ENCODE measurements at regions not wholly inside any gene's neighbourhood (a gene's known extent, or its start where the extent isn't known, plus 50 kb on each side); places are given as distances from the start of the nearest gene placed in this dataset.

GRCh38 chr2:118221536-118222272 is 133.4 kb downstream of the INSIG2 start:
- intact Hi-C loops (cut with micrococcal nuclease), result loop anchor here (1.0 to 2.0 kb wide), 2 partner anchors 634 to 643 kb away; no protein-coding TSS in a partner anchor
- Mint-ChIP-seq H3K36me3 (ENCODE audit: low read depth) (no peaks in the 10 kb centered on the region), H3K4me1 (ENCODE audit: low read depth) (peaks cover 15% of the 10 kb centered on the region), H3K4me3 (no peak overlapping the region), H3K9me3 (no peaks in the 10 kb centered on the region), H3K27me3 (peaks cover 71% of the 10 kb centered on the region), H3K27ac (no peak overlapping the region)

GRCh38 chr2:118219611-118220010 is 131.3 kb downstream of the INSIG2 start:
- Mint-ChIP-seq H3K9me3 (no peaks in the 10 kb centered on the region), H3K27ac (no peak overlapping the region), H3K27me3 (peaks cover 66% of the 10 kb centered on the region), H3K4me1 (ENCODE audit: low read depth) (peaks cover 11% of the 10 kb centered on the region), H3K4me3 (no peak overlapping the region), H3K36me3 (ENCODE audit: low read depth) (no peaks in the 10 kb centered on the region)
- intact Hi-C loops (cut with micrococcal nuclease), result no loop called here

GRCh38 chr2:118216224-118216623 is 128.0 kb downstream of the INSIG2 start:
- Mint-ChIP-seq H3K27me3 (peaks cover 57% of the 10 kb centered on the region), H3K4me1 (ENCODE audit: low read depth) (no peaks in the 10 kb centered on the region), H3K36me3 (ENCODE audit: low read depth) (no peaks in the 10 kb centered on the region), H3K27ac (no peak overlapping the region), H3K4me3 (no peak overlapping the region), H3K9me3 (no peaks in the 10 kb centered on the region)
- intact Hi-C loops (cut with micrococcal nuclease), result no loop called here

GRCh38 chr2:118209727-118210126 is 121.5 kb downstream of the INSIG2 start:
- no peak overlapping the region for H3K4me3 Mint-ChIP-seq
- H3K36me3 Mint-ChIP-seq (ENCODE audit: low read depth), result no peaks in the 10 kb centered on the region
- H3K27ac Mint-ChIP-seq, result no peak overlapping the region
- intact Hi-C loops (cut with micrococcal nuclease), result no loop called here
- peaks cover 41% of the 10 kb centered on the region for H3K27me3 Mint-ChIP-seq
- H3K4me1 Mint-ChIP-seq (ENCODE audit: low read depth), result no peaks in the 10 kb centered on the region
- no peaks in the 10 kb centered on the region for H3K9me3 Mint-ChIP-seq

- Mint-ChIP-seq H3K4me1 (ENCODE audit: low read depth) (no peaks in the 10 kb centered on the region), H3K4me3 (no peak overlapping the region), H3K36me3 (ENCODE audit: low read depth) (no peaks in the 10 kb centered on the region), H3K9me3 (no peaks in the 10 kb centered on the region), H3K27ac (no peak overlapping the region), H3K27me3 (peaks cover 46% of the 10 kb centered on the region)
- intact Hi-C loops (cut with micrococcal nuclease), result no loop called here
Measured at GRCh38 chr2:118207889-118208288, 119.6 kb downstream of the INSIG2 start.

GRCh38 chr2:118202707-118203303 is 114.5 kb downstream of the INSIG2 start:
- intact Hi-C loops (cut with micrococcal nuclease), result loop anchor here (1.0 kb wide), 1 partner anchor 662 kb away; no protein-coding TSS in a partner anchor
- H3K9me3 Mint-ChIP-seq, result no peaks in the 10 kb centered on the region
- H3K27me3 Mint-ChIP-seq, result peaks cover 39% of the 10 kb centered on the region
- no peaks in the 10 kb centered on the region for H3K4me1 Mint-ChIP-seq (ENCODE audit: low read depth)
- no peak overlapping the region for H3K4me3 Mint-ChIP-seq
- H3K27ac Mint-ChIP-seq, result no peak overlapping the region
- no peaks in the 10 kb centered on the region for H3K36me3 Mint-ChIP-seq (ENCODE audit: low read depth)

- peaks cover 22% of the 10 kb centered on the region for H3K27me3 Mint-ChIP-seq
- no peaks in the 10 kb centered on the region for H3K9me3 Mint-ChIP-seq
- H3K4me3 Mint-ChIP-seq, result no peak overlapping the region
- intact Hi-C loops (cut with micrococcal nuclease), result no loop called here
- H3K27ac Mint-ChIP-seq, result no peak overlapping the region
- no peaks in the 10 kb centered on the region for H3K36me3 Mint-ChIP-seq (ENCODE audit: low read depth)
- no peaks in the 10 kb centered on the region for H3K4me1 Mint-ChIP-seq (ENCODE audit: low read depth)
Measured at GRCh38 chr2:118198268-118198667, 110.0 kb downstream of the INSIG2 start.

- intact Hi-C loops (cut with micrococcal nuclease), result no loop called here
- Mint-ChIP-seq H3K36me3 (ENCODE audit: low read depth) (no peaks in the 10 kb centered on the region), H3K27me3 (peaks cover 25% of the 10 kb centered on the region), H3K4me3 (no peak overlapping the region), H3K9me3 (no peaks in the 10 kb centered on the region), H3K4me1 (ENCODE audit: low read depth) (no peaks in the 10 kb centered on the region), H3K27ac (no peak overlapping the region)
Measured at GRCh38 chr2:118197011-118197675, 108.9 kb downstream of the INSIG2 start.

GRCh38 chr2:118190474-118190873 is 102.2 kb downstream of the INSIG2 start:
- Mint-ChIP-seq H3K36me3 (ENCODE audit: low read depth) (peaks cover 9% of the 10 kb centered on the region), H3K27me3 (peaks cover 21% of the 10 kb centered on the region), H3K27ac (no peak overlapping the region), H3K4me1 (ENCODE audit: low read depth) (peaks cover 16% of the 10 kb centered on the region), H3K9me3 (no peaks in the 10 kb centered on the region), H3K4me3 (no peak overlapping the region)
- intact Hi-C loops (cut with micrococcal nuclease), result no loop called here

GRCh38 chr2:118186858-118187254 is 98.6 kb downstream of the INSIG2 start:
- H3K4me1 Mint-ChIP-seq (ENCODE audit: low read depth), result peaks cover 22% of the 10 kb centered on the region
- intact Hi-C loops (cut with micrococcal nuclease), result loop anchor here (5.0 kb wide), 1 partner anchor 100 kb away; the partner anchor contains the start of gene INSIG2
- peaks cover 9% of the 10 kb centered on the region for H3K36me3 Mint-ChIP-seq (ENCODE audit: low read depth)
- no peaks in the 10 kb centered on the region for H3K9me3 Mint-ChIP-seq
- peaks cover 13% of the 10 kb centered on the region for H3K27me3 Mint-ChIP-seq
- peak overlapping the region; percentile 81 for H3K4me3 Mint-ChIP-seq
- peak overlapping the region; percentile 91 for H3K27ac Mint-ChIP-seq

GRCh38 chr2:118186110-118186857 is 98.0 kb downstream of the INSIG2 start:
- H3K36me3 Mint-ChIP-seq (ENCODE audit: low read depth), result peaks cover 9% of the 10 kb centered on the region
- peak overlapping the region; percentile 81 for H3K4me3 Mint-ChIP-seq
- H3K4me1 Mint-ChIP-seq (ENCODE audit: low read depth), result peaks cover 22% of the 10 kb centered on the region
- intact Hi-C loops (cut with micrococcal nuclease), result loop anchor here (5.0 kb wide), 1 partner anchor 99 kb away; the partner anchor contains the start of gene INSIG2
- H3K9me3 Mint-ChIP-seq, result no peaks in the 10 kb centered on the region
- peak overlapping the region; percentile 91 for H3K27ac Mint-ChIP-seq
- peaks cover 7% of the 10 kb centered on the region for H3K27me3 Mint-ChIP-seq

GRCh38 chr2:118185210-118186109 is 97.2 kb downstream of the INSIG2 start:
- H3K9me3 Mint-ChIP-seq, result no peaks in the 10 kb centered on the region
- peaks cover 9% of the 10 kb centered on the region for H3K36me3 Mint-ChIP-seq (ENCODE audit: low read depth)
- intact Hi-C loops (cut with micrococcal nuclease), result loop anchor here (5.0 kb wide), 1 partner anchor 98 kb away; the partner anchor contains the start of gene INSIG2
- peak overlapping the region; percentile 81 for H3K4me3 Mint-ChIP-seq
- peaks cover 4% of the 10 kb centered on the region for H3K27me3 Mint-ChIP-seq
- peaks cover 22% of the 10 kb centered on the region for H3K4me1 Mint-ChIP-seq (ENCODE audit: low read depth)
- peak overlapping the region; percentile 91 for H3K27ac Mint-ChIP-seq

- Mint-ChIP-seq H3K4me1 (ENCODE audit: low read depth) (peaks cover 22% of the 10 kb centered on the region), H3K4me3 (no peak overlapping the region), H3K9me3 (no peaks in the 10 kb centered on the region), H3K36me3 (ENCODE audit: low read depth) (peaks cover 9% of the 10 kb centered on the region), H3K27ac (no peak overlapping the region), H3K27me3 (peaks cover 4% of the 10 kb centered on the region)
- intact Hi-C loops (cut with micrococcal nuclease), result no loop called here
Measured at GRCh38 chr2:118183381-118183780, 95.1 kb downstream of the INSIG2 start.
